SK-N-SH (cell line): ENCODE measurements at regions not wholly inside any gene's neighbourhood (a gene's known extent, or its start where the extent isn't known, plus 50 kb on each side); places are given as distances from the start of the nearest gene placed in this dataset.

Experiments used
- CTCF ChIA-PET: fragments of 300-600, 350-600 bp; formaldehyde crosslinking; extraction: SDS; loops from one replicate; lab custom pipeline; 2021; lab: Yijun Ruan, JAX
- POLR2A ChIA-PET: fragments of 350-600 bp; sonication (Branson Sonifier 250); formaldehyde crosslinking; extraction: SDS; loops from one replicate; lab custom pipeline; 2020; ENCODE audit warnings: antibody characterized with exemption, inconsistent platforms; lab: Yijun Ruan, JAX
- DNase-seq: peaks from one replicate; pipeline ENCODE4 v3.0.0; 2012
- H2AFZ ChIP-seq: fragments of 200-600 bp; sonication (generic); 2 replicates; pipeline ENCODE4 v1.8.1; 2016; ENCODE audit warnings: antibody characterized with exemption, mild to moderate bottlenecking, low read depth
- H3F3A ChIP-seq: fragments of 200-600 bp; sonication (generic); replicated peaks from 2 replicates; pipeline ENCODE3; 2016; ENCODE audit warnings: antibody characterized with exemption, mild to moderate bottlenecking; ENCODE audit not compliant: insufficient read depth
- H3K27ac ChIP-seq, 2 experiments: fragments of 200-500 bp in 1 of 2; fragments of 200-600 bp in 1 of 2; sonication (Bioruptor generic) in 1 of 2; sonication (generic), shearing (Covaris generic) in 1 of 2; 2 replicates each; pipeline versions ENCODE4 v1.5.1 to v1.6.1; 2014 to 2016; ENCODE audit warnings: low read depth in 2 of 2, inconsistent platforms in 1 of 2, low read length in 1 of 2, mild to moderate bottlenecking in 1 of 2, mixed read lengths in 1 of 2
- H3K27me3 ChIP-seq: fragments of 200-600 bp; sonication (generic), shearing (Covaris generic); 2 replicates; pipeline ENCODE4 v1.6.1; 2016; ENCODE audit warnings: mixed run types; ENCODE audit not compliant: insufficient read depth
- H3K36me3 ChIP-seq, 2 experiments: fragments of 200-500 bp in 1 of 2; fragments of 200-600 bp in 1 of 2; sonication (Bioruptor generic) in 1 of 2; sonication (generic) in 1 of 2; replicated peaks in 1 of 2; 2 replicates each; pipeline versions ENCODE3 to v1.5.1; 2014 to 2016; ENCODE audit warnings: low read length in 1 of 2, mild to moderate bottlenecking in 1 of 2; ENCODE audit not compliant: insufficient read depth in 2 of 2, control insufficient read depth in 1 of 2
- H3K4me1 ChIP-seq, 2 experiments: fragments of 200-500 bp in 1 of 2; fragments of 200-600 bp in 1 of 2; sonication (Bioruptor generic) in 1 of 2; sonication (generic), shearing (Covaris generic) in 1 of 2; 2 replicates each; pipeline versions ENCODE4 v1.5.1 to v1.6.1; 2014 to 2016; ENCODE audit warnings: low read depth in 1 of 2, low read length in 1 of 2, mixed run types in 1 of 2; ENCODE audit not compliant: insufficient read depth in 2 of 2, control insufficient read depth in 1 of 2
- H3K4me2 ChIP-seq: fragments of 200-600 bp; sonication (generic), shearing (Covaris generic); 2 replicates; pipeline ENCODE4 v1.6.1; 2017; ENCODE audit warnings: mixed run types
- H3K4me3 ChIP-seq, 2 experiments: fragments of 200-500 bp in 1 of 2; fragments of 200-600 bp in 1 of 2; sonication (Bioruptor generic) in 1 of 2; sonication (generic), shearing (Covaris generic) in 1 of 2; 2 replicates each; pipeline versions ENCODE4 v1.5.1 to v1.8.1; 2014 to 2016; ENCODE audit warnings: low read depth in 2 of 2, inconsistent platforms in 1 of 2, low read length in 1 of 2, mild to moderate bottlenecking in 1 of 2, mixed read lengths in 1 of 2, moderate library complexity in 1 of 2
- H3K79me2 ChIP-seq: fragments of 200-600 bp; sonication (generic); 2 replicates; pipeline ENCODE4 v1.8.1; 2017; ENCODE audit warnings: mild to moderate bottlenecking; ENCODE audit not compliant: insufficient read depth
- H3K9ac ChIP-seq: fragments of 200-600 bp; sonication (generic); 2 replicates; pipeline ENCODE4 v1.6.1; 2017; ENCODE audit warnings: mixed run types
- H3K9me2 ChIP-seq: fragments of 200-600 bp; sonication (generic); 2 replicates; pipeline ENCODE4 v1.6.1; 2017; ENCODE audit warnings: mixed run types
- H3K9me3 ChIP-seq: fragments of 200-600 bp; sonication (generic); 2 replicates; pipeline ENCODE4 v1.6.1; 2017; ENCODE audit warnings: mixed run types, mild to moderate bottlenecking, moderate library complexity
- H4K20me1 ChIP-seq: fragments of 200-600 bp; sonication (generic); 2 replicates; pipeline ENCODE4 v1.6.1; 2017; ENCODE audit warnings: mild to moderate bottlenecking, mixed run types; ENCODE audit not compliant: insufficient read depth
- EP300 ChIP-seq, 2 experiments: IDR thresholded peaks; 2 replicates each; pipeline versions ENCODE4 v1.4.0 to v1.6.1; 2012; ENCODE audit warnings: borderline replicate concordance in 1 of 2, low read depth in 1 of 2, low read length in 1 of 2
- EZH2phosphoT487 ChIP-seq: fragments of 200-600 bp; sonication (generic); IDR thresholded peaks from 2 replicates; pipeline ENCODE4 v1.6.1; 2017; ENCODE audit warnings: low read depth, mixed run types, mild to moderate bottlenecking, antibody characterized with exemption, moderate library complexity, borderline replicate concordance
- FOXJ3 ChIP-seq: sonication (generic); formaldehyde crosslinking; IDR thresholded peaks from 2 replicates; pipeline ENCODE4 v1.5.1; 2020; ENCODE audit warnings: mild to moderate bottlenecking, missing genetic modification reagents
- FOXM1 ChIP-seq: IDR thresholded peaks from 2 replicates; pipeline ENCODE4 v1.4.0; 2012; ENCODE audit warnings: low read depth, mild to moderate bottlenecking
- GABPA ChIP-seq: IDR thresholded peaks from 2 replicates; pipeline ENCODE4 v1.4.0; 2012; ENCODE audit warnings: low read depth, mild to moderate bottlenecking
- GATA2 ChIP-seq: sonication (generic); formaldehyde crosslinking; IDR thresholded peaks from 2 replicates; pipeline ENCODE4 v1.5.0; 2020; ENCODE audit warnings: mild to moderate bottlenecking, missing genetic modification reagents
- JUND ChIP-seq: IDR thresholded peaks from 2 replicates; pipeline ENCODE4 v1.4.0; 2012
- MAX ChIP-seq: IDR thresholded peaks from 2 replicates; pipeline ENCODE4 v1.4.0; 2012; ENCODE audit warnings: low read depth
- MXI1 ChIP-seq: IDR thresholded peaks from 2 replicates; pipeline ENCODE4 v1.6.1; 2012; ENCODE audit warnings: mild to moderate bottlenecking, low read depth, low read length, improper control_type of control experiment
- NFIC ChIP-seq: IDR thresholded peaks from 2 replicates; pipeline ENCODE4 v1.4.0; 2012; ENCODE audit warnings: borderline replicate concordance
- NRF1 ChIP-seq: IDR thresholded peaks from 2 replicates; pipeline ENCODE4 v1.6.1; 2012; ENCODE audit warnings: low read depth, mild to moderate bottlenecking, low read length
- POLR2AphosphoS5 ChIP-seq: IDR thresholded peaks from 2 replicates; pipeline ENCODE4 v1.6.1; 2012; ENCODE audit warnings: low read depth, low read length
- REST ChIP-seq: IDR thresholded peaks from 2 replicates; pipeline ENCODE4 v1.6.1; 2012; ENCODE audit warnings: mild to moderate bottlenecking, low read depth, low read length, moderate library complexity
- RXRA ChIP-seq: IDR thresholded peaks from 2 replicates; pipeline ENCODE4 v1.4.0; 2012; ENCODE audit warnings: low read depth, mild to moderate bottlenecking, borderline replicate concordance
- SIN3A ChIP-seq: IDR thresholded peaks from 2 replicates; pipeline ENCODE4 v1.6.1; 2012; ENCODE audit warnings: low read depth, mild to moderate bottlenecking, low read length, moderate library complexity, borderline replicate concordance
- TAF1 ChIP-seq: IDR thresholded peaks from 2 replicates; pipeline ENCODE4 v1.6.1; 2012; ENCODE audit warnings: low read depth, mild to moderate bottlenecking, low read length, moderate library complexity, borderline replicate concordance
- TCF12 ChIP-seq: IDR thresholded peaks from 2 replicates; pipeline ENCODE4 v1.4.0; 2012
- TEAD4 ChIP-seq: IDR thresholded peaks from 2 replicates; pipeline ENCODE4 v1.4.0; 2012; ENCODE audit warnings: mild to moderate bottlenecking, borderline replicate concordance; ENCODE audit not compliant: insufficient read depth
- USF1 ChIP-seq: IDR thresholded peaks from 2 replicates; pipeline ENCODE4 v1.4.0; 2012; ENCODE audit warnings: low read depth, borderline replicate concordance
- USF2 ChIP-seq: fragments of 150-350 bp; IDR thresholded peaks from 2 replicates; pipeline ENCODE4 v1.6.1; 2017; ENCODE audit warnings: antibody characterized with exemption, low read length, low read depth, borderline replicate concordance
- ZBTB33 ChIP-seq: IDR thresholded peaks from 2 replicates; pipeline ENCODE4 v1.4.0; 2012; ENCODE audit warnings: low read depth, borderline replicate concordance
- WGBS: methylation state at CpG from one replicate; pipeline ENCODE4 v1.1.6; 2017; ENCODE audit warnings: low lambda C conversion rate; 5-methylcytosine and 5-hydroxymethylcytosine counted together

- no peak overlapping the region for H3K27ac ChIP-seq
- no peak for TF ChIP-seq REST
- TF ChIP-seq RXRA: no peak
- TF ChIP-seq SIN3A: no peak
- TF ChIP-seq FOXJ3 (CRISPR knock-in tag): no peak
- no peak for TF ChIP-seq EP300 (IDR thresholded peaks at IDR 0.05; ENCODE audit: borderline replicate concordance in 1 of 2, low read depth in 1 of 2, low read length in 1 of 2)
- no peak for TF ChIP-seq NRF1
- TF ChIP-seq TEAD4: no peak
- TF ChIP-seq GABPA: no peak
- no peak for TF ChIP-seq TCF12
- no peak for TF ChIP-seq ZBTB33
- no peak for TF ChIP-seq GATA2 (CRISPR knock-in tag)
- TF ChIP-seq TAF1: no peak
- 0% methylated on average over 1 of the region's 1 CpG for WGBS
Observed at GRCh38 chr2:88892207-88892606, 200.7 kb downstream of the RPIA start.

GRCh38 chr2:88892788-88893187, 201.3 kb downstream of the RPIA start:
- POLR2A ChIA-PET: no interaction called here

More at GRCh38 chr2:88892207-88892606, 200.7 kb downstream of the RPIA start:
- Histone ChIP-seq H3F3A (no peaks in the 10 kb centered on the region), H3K79me2 (no peaks in the 10 kb centered on the region), H4K20me1 (no peaks in the 10 kb centered on the region), H3K36me3 (no peaks in the 10 kb centered on the region), H3K9ac (no peak overlapping the region), H3K9me2 (no peaks in the 10 kb centered on the region), H3K9me3 (no peaks in the 10 kb centered on the region), H3K4me1 (no peaks in the 10 kb centered on the region), H3K4me2 (no peak overlapping the region), H3K27me3 (no peaks in the 10 kb centered on the region; the same call in 1 of the 2 replicates), H2AFZ (no peak overlapping the region), H3K4me3 (no peak overlapping the region)
- ChIA-PET POLR2A (no interaction called here), CTCF (interaction anchor here (1.3 to 4.9 kb wide), 3 partner anchors 9 to 12 kb away, joined by 3 to 36 read pairs (median 4); no protein-coding TSS in a partner anchor)
- DNase-seq: no peak

More at GRCh38 chr2:88892788-88893187, 201.3 kb downstream of the RPIA start:
- no peak overlapping the region for H3K27ac ChIP-seq
- no peak overlapping the region for H3K4me2 ChIP-seq
- no peaks in the 10 kb centered on the region for H3F3A ChIP-seq
- H3K36me3 ChIP-seq: no peaks in the 10 kb centered on the region
- no peaks in the 10 kb centered on the region for H3K9me2 ChIP-seq
- no peak overlapping the region for H2AFZ ChIP-seq
- TF ChIP-seq TEAD4: no peak
- TF ChIP-seq USF1: no peak
- no peak for TF ChIP-seq POLR2AphosphoS5
- TF ChIP-seq MAX: no peak
- TF ChIP-seq EZH2phosphoT487: no peak
- TF ChIP-seq JUND: no peak
- no peak for TF ChIP-seq USF2
- TF ChIP-seq FOXJ3 (CRISPR knock-in tag): no peak
- no peak for TF ChIP-seq NFIC
- no peak for TF ChIP-seq EP300 (IDR thresholded peaks at IDR 0.05; ENCODE audit: borderline replicate concordance in 1 of 2, low read depth in 1 of 2, low read length in 1 of 2)
- no peak for TF ChIP-seq FOXM1
- no peak for TF ChIP-seq MXI1
- TF ChIP-seq SIN3A: no peak
- no peaks in the 10 kb centered on the region for H4K20me1 ChIP-seq
- H3K79me2 ChIP-seq: no peaks in the 10 kb centered on the region
- no peaks in the 10 kb centered on the region for H3K4me1 ChIP-seq
- no peaks in the 10 kb centered on the region; the same call in 1 of the 2 replicates for H3K27me3 ChIP-seq
- DNase-seq: no peak
- no peak overlapping the region for H3K9ac ChIP-seq
- WGBS: 15% methylated on average over 4 of the region's 4 CpGs
- CTCF ChIA-PET: interaction anchor here (1.4 to 4.9 kb wide), 3 partner anchors 9 to 13 kb away, joined by 3 to 36 read pairs (median 4); no protein-coding TSS in a partner anchor
- no peaks in the 10 kb centered on the region for H3K9me3 ChIP-seq
- H3K4me3 ChIP-seq: no peak overlapping the region
